ENCODE measurements at regions not wholly inside any gene's neighbourhood (a gene's known extent, or its start where the extent isn't known, plus 50 kb on each side); places are given as distances from the start of the nearest gene placed in this dataset.
A peak's percentile ranks its signal among the peaks of the same experiment; 100 is the strongest.

DNA sequence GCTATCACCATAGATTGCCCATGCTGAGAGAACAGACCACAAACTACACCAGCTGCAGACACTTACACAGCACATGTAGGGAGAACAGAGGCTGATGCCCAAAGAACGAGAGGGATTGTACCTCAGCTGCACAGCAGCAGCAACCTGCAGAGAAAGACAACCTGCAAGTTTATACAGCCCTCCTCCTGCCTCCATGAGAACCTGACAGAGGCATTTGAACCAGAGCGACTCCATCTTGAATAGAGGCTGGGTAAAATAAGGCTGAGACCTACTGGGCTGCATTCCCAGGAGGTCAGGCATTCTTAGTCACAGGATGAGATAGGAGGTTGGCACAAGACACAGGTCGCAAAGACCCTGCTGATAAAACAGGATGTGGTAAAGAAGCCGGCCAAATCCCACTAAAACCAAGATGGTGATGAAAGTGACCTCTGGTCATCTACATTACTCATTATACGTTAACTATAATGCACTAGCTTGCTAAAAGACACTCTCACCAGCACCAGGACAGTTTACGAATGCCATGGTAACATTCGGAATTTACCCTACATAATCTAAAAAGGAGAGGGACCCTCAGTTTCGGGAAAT is 262.4 kb upstream of the HMGA2 start (continued):
- TF ChIP-seq ZFP1 (CRISPR knock-in tag; IDR thresholded peaks at IDR 0.05) (peak; percentile 62; the same call in 1 of the 2 replicates), ZNF274 (IDR thresholded peaks at IDR 0.05; ENCODE audit: borderline replicate concordance, low read depth, low read length) (no peak), NCOA6 (IDR thresholded peaks at IDR 0.05) (no peak), CBX2 (IDR thresholded peaks at IDR 0.05; ENCODE audit: insufficient read depth, low read length, poor library complexity, severe bottlenecking) (no peak), NFYB (IDR thresholded peaks at IDR 0.05; ENCODE audit: extremely low read depth, insufficient read length) (no peak), SIRT6 (IDR thresholded peaks at IDR 0.05; ENCODE audit: low read depth, low read length) (no peak), ZNF175 (CRISPR knock-in tag; IDR thresholded peaks at IDR 0.05; ENCODE audit: low read depth) (peak; percentile 98), MCM3 (IDR thresholded peaks at IDR 0.05) (no peak), ZNF79 (CRISPR knock-in tag; IDR thresholded peaks at IDR 0.05; ENCODE audit: low read depth) (peak; percentile 89), EWSR1 (IDR thresholded peaks at IDR 0.05; ENCODE audit: borderline replicate concordance, low read depth, partially characterized antibody) (no peak), GABPA (tag; conservative IDR thresholded peaks at IDR 0.05; ENCODE audit: low read depth) (no peak; the same call in 1 of the 2 replicates), ZNF212 (CRISPR knock-in tag; IDR thresholded peaks at IDR 0.05) (0 out of 2 replicates have a peak, but pooled peaks have one; percentile 26)
- TF ChIP-seq, protein P1, sequence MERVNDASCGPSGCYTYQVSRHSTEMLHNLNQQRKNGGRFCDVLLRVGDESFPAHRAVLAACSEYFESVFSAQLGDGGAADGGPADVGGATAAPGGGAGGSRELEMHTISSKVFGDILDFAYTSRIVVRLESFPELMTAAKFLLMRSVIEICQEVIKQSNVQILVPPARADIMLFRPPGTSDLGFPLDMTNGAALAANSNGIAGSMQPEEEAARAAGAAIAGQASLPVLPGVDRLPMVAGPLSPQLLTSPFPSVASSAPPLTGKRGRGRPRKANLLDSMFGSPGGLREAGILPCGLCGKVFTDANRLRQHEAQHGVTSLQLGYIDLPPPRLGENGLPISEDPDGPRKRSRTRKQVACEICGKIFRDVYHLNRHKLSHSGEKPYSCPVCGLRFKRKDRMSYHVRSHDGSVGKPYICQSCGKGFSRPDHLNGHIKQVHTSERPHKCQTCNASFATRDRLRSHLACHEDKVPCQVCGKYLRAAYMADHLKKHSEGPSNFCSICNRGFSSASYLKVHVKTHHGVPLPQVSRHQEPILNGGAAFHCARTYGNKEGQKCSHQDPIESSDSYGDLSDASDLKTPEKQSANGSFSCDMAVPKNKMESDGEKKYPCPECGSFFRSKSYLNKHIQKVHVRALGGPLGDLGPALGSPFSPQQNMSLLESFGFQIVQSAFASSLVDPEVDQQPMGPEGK (CRISPR knock-in tag; IDR thresholded peaks at IDR 0.05; ENCODE audit: borderline replicate concordance) = 0 out of 2 replicates have a peak, but pooled peaks have one; percentile 54
- TF ChIP-seq, protein P2, sequence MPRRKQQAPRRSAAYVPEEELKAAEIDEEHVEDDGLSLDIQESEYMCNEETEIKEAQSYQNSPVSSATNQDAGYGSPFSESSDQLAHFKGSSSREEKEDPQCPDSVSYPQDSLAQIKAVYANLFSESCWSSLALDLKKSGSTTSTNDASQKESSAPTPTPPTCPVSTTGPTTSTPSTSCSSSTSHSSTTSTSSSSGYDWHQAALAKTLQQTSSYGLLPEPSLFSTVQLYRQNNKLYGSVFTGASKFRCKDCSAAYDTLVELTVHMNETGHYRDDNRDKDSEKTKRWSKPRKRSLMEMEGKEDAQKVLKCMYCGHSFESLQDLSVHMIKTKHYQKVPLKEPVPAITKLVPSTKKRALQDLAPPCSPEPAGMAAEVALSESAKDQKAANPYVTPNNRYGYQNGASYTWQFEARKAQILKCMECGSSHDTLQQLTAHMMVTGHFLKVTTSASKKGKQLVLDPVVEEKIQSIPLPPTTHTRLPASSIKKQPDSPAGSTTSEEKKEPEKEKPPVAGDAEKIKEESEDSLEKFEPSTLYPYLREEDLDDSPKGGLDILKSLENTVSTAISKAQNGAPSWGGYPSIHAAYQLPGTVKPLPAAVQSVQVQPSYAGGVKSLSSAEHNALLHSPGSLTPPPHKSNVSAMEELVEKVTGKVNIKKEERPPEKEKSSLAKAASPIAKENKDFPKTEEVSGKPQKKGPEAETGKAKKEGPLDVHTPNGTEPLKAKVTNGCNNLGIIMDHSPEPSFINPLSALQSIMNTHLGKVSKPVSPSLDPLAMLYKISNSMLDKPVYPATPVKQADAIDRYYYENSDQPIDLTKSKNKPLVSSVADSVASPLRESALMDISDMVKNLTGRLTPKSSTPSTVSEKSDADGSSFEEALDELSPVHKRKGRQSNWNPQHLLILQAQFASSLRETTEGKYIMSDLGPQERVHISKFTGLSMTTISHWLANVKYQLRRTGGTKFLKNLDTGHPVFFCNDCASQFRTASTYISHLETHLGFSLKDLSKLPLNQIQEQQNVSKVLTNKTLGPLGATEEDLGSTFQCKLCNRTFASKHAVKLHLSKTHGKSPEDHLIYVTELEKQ (CRISPR knock-in tag; IDR thresholded peaks at IDR 0.05) = peak; percentile 66; the same call in 1 of the 2 replicates
- TF ChIP-seq, protein P3, sequence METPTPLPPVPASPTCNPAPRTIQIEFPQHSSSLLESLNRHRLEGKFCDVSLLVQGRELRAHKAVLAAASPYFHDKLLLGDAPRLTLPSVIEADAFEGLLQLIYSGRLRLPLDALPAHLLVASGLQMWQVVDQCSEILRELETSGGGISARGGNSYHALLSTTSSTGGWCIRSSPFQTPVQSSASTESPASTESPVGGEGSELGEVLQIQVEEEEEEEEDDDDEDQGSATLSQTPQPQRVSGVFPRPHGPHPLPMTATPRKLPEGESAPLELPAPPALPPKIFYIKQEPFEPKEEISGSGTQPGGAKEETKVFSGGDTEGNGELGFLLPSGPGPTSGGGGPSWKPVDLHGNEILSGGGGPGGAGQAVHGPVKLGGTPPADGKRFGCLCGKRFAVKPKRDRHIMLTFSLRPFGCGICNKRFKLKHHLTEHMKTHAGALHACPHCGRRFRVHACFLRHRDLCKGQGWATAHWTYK (CRISPR knock-in tag; IDR thresholded peaks at IDR 0.05) = peak; percentile 64; the same call in 1 of the 2 replicates
- TF ChIP-seq, protein P4, sequence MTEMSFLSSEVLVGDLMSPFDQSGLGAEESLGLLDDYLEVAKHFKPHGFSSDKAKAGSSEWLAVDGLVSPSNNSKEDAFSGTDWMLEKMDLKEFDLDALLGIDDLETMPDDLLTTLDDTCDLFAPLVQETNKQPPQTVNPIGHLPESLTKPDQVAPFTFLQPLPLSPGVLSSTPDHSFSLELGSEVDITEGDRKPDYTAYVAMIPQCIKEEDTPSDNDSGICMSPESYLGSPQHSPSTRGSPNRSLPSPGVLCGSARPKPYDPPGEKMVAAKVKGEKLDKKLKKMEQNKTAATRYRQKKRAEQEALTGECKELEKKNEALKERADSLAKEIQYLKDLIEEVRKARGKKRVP (CRISPR knock-in tag; IDR thresholded peaks at IDR 0.05) = peak; percentile 46; the same call in 1 of the 2 replicates
- TF ChIP-seq, protein P5, sequence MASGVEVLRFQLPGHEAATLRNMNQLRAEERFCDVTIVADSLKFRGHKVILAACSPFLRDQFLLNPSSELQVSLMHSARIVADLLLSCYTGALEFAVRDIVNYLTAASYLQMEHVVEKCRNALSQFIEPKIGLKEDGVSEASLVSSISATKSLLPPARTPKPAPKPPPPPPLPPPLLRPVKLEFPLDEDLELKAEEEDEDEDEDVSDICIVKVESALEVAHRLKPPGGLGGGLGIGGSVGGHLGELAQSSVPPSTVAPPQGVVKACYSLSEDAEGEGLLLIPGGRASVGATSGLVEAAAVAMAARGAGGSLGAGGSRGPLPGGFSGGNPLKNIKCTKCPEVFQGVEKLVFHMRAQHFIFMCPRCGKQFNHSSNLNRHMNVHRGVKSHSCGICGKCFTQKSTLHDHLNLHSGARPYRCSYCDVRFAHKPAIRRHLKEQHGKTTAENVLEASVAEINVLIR (CRISPR knock-in tag; IDR thresholded peaks at IDR 0.05) = no peak; the same call in 1 of the 2 replicates
